ENCODE measurements at regions not wholly inside any gene's neighbourhood (a gene's known extent, or its start where the extent isn't known, plus 50 kb on each side); places are given as distances from the start of the nearest gene placed in this dataset.
"Not testable (repeated sequence)": the region's sequence is repeated elsewhere in the genome, so short reads cannot be mapped to it uniquely, and the experiment has no call there.

DNA sequence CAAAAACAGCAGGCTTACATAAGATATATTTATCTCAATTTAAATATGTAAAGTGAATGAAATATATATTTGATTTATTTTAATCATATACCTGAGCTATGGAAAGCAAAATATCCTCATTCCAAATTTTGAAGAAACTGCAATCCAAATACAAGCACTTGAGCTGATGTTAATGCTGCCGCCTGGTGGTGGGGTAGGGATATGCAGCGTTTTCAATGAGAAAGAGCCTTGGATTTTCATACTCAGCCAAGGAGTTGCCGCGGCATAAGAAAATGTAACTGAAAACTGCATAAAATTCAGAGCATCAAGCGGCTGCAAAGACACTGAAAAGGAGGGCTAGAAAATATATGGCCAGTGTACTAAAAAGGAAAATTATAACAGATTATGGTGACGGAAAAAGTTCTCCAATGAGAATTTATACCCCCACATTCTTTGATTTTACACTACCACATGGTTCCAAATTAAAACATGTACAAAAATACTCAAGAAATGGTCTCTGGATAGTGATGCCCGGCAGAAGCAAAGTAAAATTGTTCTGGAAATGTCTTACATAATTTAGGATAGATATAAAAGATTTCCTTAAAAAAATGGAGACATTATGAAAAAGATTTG lies 660.3 kb upstream of the PITX2 start:
- DNase-seq, result peak; percentile 47 to 81

DNA sequence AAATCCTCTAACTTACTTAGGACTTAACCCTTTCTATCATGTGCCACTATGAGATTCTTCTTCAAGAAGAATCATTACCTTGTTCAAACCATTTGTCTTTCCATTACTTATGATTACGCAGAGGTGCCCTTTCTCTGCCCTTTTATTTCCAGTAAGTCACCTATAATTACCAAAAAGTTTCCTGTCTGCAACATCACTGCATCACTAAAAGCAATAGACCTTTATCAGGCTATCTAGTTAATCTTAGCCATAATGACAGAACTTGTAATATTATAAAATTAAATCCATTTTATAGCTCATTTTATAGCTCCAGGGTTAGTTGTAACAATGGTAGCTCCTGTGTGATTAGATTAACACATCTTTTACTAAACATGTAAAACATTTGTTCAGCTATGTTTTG lies 673.6 kb upstream of the PITX2 start:
- no peak for DNase-seq

DNA sequence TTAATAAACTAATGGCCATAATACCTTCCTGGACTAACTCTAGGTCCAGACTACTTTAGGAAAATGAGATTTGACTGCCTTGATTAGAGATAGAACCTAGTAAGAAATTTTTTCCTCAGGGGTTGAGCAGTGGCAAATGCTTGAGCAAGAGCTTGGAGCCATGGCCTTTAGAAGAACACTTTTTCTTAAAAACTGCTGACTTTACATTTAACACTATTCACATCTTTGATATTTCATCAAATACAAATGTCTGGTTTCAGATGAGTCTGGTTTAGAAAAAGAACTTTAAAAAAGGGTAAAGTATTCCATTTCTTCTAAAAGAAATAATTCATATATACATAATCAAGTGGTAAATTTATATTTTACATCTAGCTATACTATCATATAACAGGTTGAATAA lies 680.9 kb upstream of the PITX2 start:
- DNase-seq, result no peak

DNA sequence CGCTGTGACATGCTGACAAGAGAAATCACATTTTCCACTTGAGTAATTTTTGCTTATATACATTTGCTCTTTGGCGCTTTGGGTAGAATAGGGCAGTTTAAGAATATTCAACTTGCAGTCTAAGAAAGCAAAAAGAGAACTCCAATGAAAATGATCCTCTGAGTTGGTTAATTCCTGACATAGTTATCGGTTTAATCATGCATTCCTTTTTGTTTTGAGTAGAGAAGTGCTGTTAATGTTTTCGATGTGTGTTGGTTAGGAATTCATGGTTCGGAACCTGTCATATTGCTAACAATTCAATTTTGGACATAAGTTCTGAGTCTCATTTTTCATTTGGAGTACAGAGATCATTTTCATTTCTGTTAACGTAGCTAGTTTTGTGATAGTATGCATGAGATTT lies 700.6 kb upstream of the PITX2 start:
- no peak for DNase-seq

DNA sequence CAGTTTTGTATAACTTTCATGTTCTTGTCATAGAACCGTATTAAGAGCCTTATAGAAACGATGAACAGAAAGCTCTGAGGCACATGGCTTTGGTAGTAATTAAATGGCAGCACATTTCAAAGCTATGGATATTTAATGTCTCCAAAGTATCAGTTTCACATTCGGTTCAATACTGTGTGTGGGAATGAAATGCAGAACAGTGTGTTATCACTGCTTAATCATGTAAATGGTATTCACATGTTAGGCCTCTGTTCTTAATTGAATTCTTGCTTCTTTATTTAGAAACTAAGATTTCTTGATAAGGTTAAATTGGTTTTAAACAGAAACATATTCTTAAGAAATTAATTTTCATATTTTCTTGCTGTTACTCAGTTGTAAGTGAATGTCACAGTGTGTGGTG lies 701.0 kb upstream of the PITX2 start:
- no peak for DNase-seq

DNA sequence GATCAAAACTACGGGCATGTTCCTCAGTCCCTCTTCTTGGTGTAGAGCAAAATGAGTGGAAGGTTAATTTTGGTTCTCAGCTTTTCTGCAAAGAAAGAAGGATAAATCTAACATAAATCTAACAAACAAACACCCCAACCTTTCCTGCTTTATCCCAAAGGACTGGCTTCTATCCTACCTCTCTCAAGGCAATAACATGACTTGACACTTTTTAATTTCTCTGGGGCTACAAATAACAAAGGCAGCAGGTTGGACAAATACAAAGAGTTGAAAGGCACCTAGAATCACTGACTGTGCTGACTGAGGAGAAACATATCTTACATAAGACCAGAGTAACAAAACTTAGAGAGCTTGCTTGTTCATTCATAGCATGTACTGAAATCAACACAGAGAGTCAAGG lies 703.6 kb upstream of the PITX2 start:
- no peak for DNase-seq

DNA sequence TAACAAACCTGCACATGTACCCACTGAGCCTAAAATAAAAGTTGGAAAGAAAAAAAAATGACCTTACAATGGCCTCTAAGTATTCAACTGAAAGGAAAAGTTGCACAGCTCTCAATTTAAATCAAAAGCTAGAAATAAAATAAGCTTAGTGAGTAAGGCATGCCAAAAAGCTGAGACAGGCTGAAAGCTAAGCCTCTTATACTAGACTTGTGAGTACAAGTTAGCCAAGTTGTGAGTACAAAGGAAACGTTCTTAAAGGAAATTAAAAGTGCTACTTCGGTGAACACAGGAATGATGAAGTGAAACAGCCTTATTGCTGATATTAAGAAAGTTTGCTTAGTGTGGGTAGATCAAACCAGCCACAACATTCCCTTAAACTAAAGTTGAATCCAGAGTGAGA lies 707.9 kb upstream of the PITX2 start:
- DNase-seq, result no peak

DNA sequence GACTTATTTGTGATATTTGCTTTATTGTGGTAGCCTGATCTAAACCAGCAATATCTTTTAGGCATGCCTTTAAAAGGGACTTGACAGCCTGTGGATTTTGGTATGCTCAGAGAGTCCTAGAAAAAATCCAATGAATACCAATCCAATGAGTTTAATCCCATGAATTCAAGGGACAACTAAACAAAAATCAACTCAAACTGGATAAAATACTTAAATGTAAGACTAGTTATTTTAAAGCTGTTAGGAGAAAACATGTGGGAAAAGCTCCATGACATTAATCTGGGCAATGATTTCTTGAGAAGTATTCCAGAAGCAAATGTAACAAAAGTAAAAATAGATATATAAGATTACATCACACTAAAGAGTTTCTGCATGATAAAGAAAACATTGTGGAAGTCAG lies 711.5 kb upstream of the PITX2 start:
- DNase-seq, result no peak

DNA sequence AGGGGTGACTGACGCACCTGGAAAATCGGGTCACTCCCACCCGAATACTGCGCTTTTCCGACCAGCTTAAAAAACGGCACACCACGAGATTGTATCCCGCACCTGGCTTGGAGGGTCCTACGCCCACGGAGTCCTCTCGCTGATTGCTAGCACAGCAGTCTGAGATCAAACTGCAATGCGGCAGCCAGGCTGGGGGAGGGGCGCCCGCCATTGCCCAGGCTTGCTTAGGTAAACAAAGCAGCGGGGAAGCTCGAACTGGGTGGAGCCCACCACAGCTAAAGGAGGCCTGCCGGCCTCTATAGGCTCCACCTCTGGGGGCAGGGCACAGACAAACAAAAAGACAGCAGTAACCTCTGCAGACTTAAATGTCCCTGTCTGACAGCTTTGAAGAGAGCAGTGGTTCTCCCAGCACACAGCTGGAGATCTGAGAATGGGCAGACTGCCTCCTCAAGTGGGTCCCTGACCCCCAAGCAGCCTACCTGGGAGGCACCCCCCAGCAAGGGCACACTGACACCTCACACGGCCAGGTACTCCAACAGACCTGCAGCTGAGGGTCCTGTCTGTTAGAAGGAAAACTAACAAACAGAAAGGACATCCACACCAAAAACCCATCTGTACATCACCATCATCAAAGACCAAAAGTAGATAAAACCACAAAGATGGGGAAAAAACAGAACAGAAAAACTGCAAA lies 714.5 kb upstream of the PITX2 start:
- DNase-seq, result not testable (repeated sequence)

DNA sequence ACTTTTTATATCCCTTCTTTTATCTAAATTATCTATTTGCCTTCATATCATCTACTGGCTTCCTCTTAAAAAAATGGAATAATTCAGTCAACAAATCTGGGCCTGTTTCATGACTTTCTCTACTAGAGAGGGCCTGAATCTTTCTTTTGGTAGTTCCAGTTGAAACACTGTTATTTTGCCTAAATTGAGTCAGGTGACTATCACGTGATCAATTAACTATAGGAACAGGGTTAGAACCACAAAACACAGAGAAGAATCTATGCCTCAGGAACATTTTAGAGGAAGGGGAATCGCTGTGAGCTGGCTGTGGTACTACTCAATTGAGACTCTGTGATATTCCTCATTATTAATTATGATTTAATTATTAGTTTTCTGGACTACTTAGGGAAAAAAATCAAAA lies 736.7 kb upstream of the PITX2 start:
- no peak for DNase-seq

DNA sequence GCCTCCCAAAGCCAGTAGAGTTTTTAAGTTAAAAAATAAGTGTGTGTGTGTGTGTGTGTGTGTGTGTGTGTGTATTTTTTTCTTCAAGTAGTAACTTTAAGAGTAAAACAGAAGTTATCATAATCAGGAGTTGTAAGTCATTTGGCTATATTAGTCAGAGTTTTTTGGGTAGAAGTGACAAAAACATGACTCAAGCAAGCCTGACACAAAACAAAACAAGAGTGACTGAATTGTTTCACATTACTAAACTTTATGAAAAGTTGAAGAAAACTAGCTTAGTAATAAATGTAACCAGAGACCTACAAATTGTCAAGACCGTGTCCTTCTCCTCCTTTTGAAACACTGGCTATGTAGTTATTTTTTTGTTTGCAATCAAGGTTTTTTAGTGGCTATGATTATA lies 738.0 kb upstream of the PITX2 start:
- DNase-seq, result no peak

DNA sequence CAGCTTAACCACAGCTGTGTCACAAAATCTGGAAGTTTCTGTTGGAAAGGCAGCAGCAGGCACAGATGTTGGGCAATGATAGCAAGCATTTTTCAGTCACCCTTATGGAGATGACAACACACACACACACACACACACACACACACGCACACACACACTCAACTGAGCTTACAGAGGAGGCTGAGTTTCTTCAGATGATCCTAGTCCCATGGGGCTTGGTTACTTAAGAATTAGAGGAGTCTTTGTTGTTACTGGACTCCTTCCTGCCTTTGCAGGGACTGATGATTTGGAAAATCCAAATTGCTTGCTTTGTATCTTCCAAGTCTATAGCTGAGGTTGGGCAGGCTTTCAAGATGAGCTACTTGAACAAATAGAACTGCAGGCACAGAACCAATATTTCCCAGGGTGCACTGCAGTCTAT lies 740.1 kb upstream of the PITX2 start:
- no peak for DNase-seq

DNA sequence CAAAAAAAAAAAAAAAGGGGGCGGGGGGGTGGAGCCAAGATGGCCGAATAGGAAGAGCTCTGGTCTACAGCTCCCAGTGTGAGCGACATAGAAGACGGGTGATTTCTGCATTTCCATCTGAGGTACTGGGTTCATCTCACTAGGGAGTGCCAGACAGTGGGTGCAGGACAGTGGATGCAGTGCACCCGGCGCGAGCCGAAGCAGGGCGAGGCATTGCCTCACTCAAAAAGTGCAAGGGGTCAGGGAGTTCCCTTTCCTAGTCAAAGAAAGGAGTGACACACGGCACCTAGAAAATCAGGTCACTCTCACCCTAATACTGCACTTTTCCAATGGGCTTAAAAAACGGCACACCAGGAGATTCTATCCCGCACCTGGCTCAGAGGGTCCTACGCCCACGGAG lies 755.0 kb upstream of the PITX2 start:
- DNase-seq, result not testable (repeated sequence)

DNA sequence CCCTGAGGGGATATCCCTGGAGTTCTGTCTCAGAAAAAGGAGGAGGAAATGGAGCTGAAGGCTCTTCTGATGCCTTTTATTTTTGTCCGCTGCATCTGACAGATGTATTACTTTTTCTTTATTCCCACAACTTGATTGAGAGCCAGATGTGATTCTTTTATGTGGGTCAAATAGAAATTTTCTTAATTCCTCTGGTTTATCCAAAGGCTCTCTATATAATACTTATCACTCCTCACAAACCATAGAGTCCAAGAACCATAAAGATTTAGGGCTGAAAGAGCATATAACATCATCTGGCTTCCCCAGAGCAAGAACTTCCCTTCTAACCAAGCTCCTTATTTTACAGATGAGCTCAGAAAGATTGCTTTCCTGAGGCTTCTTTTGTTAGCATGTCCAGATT lies 756.7 kb upstream of the FAM241A start:
- no peak for DNase-seq

DNA sequence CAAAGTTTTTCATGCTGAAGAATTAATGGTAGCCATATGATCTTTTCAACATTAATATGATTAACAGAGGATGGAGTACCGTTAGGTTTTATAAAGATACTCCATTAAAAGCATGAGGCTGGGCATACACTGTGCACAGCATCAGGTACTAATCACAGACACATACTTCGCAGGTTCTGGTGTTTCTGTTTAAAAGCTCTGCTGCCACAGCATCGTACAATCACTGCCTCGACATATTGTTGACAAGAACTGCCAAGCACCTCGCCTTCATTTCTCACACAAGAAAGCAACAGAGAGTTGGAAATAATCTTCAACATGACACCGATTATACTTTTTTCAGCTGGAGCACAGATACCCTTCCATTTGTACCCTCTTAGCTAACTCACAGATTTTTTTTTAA lies 753.4 kb upstream of the FAM241A start:
- no peak for DNase-seq

DNA sequence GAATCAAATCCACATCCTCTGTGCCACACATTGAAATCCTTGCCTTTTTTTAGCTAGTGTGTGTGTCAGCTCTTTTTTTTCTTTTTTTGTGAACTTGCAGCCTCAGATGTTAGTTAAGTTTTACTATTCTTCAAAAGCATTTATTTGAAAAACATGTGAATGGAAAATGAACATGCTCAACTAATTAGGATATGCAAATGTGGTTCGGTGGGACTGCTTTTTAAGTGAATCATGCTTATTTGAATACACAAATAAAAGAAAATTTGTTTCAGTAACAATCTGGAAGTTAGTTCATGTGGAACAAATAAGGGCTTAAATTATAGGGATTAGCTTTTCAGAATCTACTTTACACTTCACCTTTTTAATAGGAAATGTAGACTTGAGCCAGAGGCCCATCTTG lies 751.5 kb upstream of the FAM241A start:
- DNase-seq, result no peak

DNA sequence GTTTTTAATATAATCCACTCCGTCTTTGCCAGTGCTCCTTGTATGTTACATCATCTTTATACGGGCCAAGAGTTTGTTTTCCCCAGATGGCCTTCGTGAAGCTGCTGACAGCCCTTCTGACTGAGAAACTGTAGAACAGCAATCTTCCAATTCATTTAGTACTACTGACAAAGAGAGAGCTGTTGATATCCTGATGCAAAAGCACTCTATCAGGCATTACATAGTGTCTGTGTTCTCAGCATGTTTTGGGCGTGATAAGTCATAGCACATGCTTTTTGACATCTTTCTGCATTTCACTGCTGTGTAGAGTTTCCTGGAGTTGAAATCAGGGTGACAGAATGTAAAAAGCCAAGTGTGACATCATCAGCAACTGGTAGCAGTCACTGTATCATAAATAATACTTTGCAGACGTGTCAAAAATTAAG lies 746.3 kb upstream of the FAM241A start:
- no peak for DNase-seq

DNA sequence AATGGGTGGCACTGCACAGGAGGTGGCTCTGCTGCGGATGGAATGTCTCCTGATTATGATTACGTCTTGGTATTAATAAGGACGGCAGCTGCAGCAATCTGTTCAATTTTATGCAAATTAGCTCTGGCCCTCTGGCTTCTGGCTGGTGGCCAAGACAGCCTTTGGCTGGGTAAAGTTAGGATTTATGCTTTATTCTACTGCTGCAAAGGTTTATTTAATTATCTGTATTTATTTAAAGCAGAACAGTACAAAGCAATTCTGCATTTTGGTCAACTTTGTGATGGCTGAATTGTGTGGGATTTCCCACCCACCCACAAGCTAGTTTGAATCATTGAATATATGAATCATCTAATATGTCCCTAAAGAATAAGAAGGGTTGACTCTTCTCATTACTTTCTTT lies 745.6 kb upstream of the FAM241A start:
- no peak for DNase-seq

DNA sequence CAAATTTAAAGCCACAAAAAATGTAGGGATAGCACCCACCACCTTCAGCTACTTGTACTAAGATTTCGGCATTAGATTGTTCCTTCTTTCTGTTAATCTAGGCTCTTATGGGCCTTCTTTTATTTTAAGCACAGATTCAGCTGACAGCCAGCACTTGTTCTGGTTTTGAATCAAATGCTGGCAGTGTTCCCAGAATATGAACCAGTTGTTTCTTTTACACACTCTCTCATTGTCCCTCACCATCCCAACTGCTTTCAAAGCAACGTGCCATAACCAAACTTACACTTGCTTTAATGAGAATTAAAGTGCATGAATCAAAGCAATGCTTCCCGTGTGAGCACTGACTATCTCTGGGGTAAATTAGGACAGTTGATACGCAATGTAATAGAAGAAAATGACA lies 744.5 kb upstream of the FAM241A start:
- DNase-seq, result no peak

DNA sequence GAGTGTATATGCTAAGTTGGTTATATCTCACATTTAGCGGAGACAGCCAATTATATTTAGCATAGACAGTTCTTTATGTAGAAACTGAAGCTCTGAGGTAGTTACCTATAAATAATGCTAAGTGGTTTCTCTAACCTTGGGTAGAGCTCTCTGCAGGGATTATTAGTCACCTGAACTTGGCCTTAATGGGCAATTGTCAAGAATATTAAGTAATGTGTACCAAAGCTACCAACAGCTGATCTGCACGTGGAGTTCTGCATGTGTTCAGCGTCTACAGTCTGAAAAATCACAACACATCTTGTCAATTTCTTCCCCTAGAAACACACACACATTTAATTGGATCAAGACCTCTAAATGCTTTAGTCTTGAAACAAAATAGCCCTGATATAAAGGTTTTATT lies 740.6 kb upstream of the FAM241A start:
- DNase-seq, result no peak

DNA sequence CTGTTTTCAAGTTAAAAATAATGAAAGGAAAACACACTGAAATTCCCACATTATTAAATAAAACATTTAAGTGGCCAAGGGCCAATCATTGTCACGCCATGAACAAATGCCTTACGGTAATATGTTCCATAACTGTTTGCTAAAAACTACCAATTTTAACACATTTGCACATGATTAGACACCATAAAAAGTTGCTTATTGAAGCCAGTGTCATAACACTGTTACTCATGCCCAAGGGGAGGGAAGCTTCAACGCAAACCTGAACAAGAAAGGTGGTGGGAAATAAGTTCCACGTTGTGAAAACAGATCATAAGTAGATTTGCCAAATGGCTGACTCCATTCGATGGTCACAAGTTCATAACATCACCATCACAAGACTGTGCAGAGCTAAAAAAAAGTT lies 739.3 kb upstream of the FAM241A start:
- no peak for DNase-seq

DNA sequence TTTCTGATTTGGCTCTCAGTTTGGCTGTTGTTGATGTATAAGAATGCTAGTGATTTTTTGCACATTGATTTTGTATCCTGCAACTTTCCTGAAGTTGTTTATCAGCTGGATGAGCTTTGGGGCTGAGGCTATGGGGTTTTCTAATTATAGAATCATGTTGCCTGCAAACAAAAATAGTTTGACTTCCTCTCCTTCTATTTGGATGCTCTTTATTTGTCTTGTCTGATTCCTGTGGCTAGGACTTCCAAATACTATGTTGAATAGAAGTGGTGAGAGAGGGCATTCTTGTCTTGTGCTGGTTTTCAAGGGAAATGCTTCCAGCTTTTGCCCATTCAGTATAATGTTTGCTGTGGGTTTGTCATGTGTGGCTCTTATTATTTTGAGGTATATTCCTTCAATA lies 734.7 kb upstream of the FAM241A start:
- DNase-seq, result no peak

DNA sequence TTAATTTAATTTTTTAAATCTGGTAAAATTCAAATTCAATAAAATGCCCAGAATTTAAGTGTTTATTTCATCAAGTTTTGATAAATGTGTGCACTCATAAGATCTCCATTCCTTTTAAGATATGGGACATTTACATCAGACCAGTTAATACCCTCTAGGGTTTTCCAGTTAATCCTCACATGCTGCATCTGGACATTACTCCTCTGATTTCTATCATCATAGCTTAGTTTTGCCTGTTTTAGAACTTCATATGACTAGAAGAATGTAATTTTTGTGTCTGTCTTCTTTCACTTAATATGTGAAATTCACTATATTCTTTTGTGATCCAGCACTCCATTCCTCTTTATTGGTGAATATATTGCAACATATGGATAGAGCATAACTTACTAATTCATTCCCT lies 727.7 kb upstream of the FAM241A start:
- DNase-seq, result no peak

DNA sequence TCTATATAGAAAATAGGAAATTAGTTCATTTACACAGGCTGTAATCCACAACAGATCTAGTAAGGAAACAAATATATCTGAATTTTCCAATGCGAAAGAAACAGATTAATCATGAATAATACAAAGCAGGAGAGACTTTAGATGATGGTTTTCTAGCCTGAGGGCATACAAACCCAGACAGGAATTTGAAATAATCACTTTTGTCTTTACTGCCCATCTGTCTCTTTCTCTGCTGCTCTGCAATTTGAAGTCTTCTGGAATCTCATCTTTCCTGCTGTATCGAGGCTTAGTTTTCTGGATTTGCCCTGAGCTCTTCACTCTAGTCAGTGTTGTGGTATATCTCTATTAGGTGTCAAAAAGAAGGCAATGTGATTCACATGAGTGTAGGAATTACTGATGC lies 711.8 kb upstream of the FAM241A start:
- DNase-seq, result no peak

DNA sequence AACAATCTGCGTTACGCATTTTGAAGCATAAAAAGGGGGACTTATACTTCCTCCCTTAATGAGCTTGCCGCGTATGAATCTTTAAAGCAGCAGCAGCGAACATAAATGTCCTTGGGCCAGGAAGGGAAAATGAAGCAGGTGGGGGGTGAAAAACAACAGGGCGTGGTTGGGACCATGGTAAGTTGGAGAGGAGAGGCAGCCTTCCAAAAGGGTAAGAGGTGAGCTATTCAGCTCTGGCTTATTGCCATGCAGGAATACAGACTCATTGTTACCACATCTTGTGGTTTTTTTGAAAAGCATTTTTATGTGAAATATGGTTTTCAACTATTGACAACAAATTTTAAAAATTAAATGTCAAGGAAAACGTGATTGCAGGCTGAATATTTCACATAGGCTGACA lies 710.7 kb upstream of the FAM241A start:
- no peak for DNase-seq

All from Kasumi-1 (cell line).